ENCODE measurements at regions not wholly inside any gene's neighbourhood (a gene's known extent, or its start where the extent isn't known, plus 50 kb on each side); places are given as distances from the start of the nearest gene placed in this dataset.

GRCh38 chr3:67244130-67244529, 246.0 kb downstream of the KBTBD8 start:
- TF ChIP-seq CTCF (IDR thresholded peaks at IDR 0.05): no peak
- no peak for TF ChIP-seq POLR2A (IDR thresholded peaks at IDR 0.05)
